ENCODE measurements at regions not wholly inside any gene's neighbourhood (a gene's known extent, or its start where the extent isn't known, plus 50 kb on each side); places are given as distances from the start of the nearest gene placed in this dataset.

GRCh38 chr5:136734628-136735027 is 369.3 kb upstream of the TRPC7 start:
- Histone ChIP-seq H3K9ac (no peak overlapping the region), H3K4me2 (no peak overlapping the region), H3K4me1 (ENCODE audit: control insufficient read depth in 1 of 2, insufficient read depth in 2 of 2, low read depth in 1 of 2, low read length in 1 of 2) (peaks cover 0 to 10% of the 10 kb centered on the region in 2 experiments; a peak in 2 of 4 replicates), H3F3A (replicated peaks; ENCODE audit: insufficient read depth) (peaks cover 2% of the 10 kb centered on the region), H3K27ac (ENCODE audit: low read depth in 2 of 2, low read length in 1 of 2) (no peak overlapping the region), H3K79me2 (ENCODE audit: insufficient read depth) (no peaks in the 10 kb centered on the region), H3K9me3 (no peaks in the 10 kb centered on the region), H3K9me2 (no peaks in the 10 kb centered on the region), H3K27me3 (ENCODE audit: insufficient read depth) (no peaks in the 10 kb centered on the region), H3K4me3 (ENCODE audit: low read depth in 2 of 2, low read length in 1 of 2) (no peak overlapping the region), H2AFZ (ENCODE audit: low read depth) (no peak overlapping the region), H3K36me3 (replicated peaks in 1 of 2; ENCODE audit: control insufficient read depth in 1 of 2, insufficient read depth in 2 of 2, low read length in 1 of 2) (no peaks in the 10 kb centered on the region), H4K20me1 (ENCODE audit: insufficient read depth) (no peaks in the 10 kb centered on the region)
- POLR2A ChIA-PET, result no interaction called here
- DNase-seq, result no peak
- CTCF ChIA-PET, result no interaction called here
- no peak for TF ChIP-seq EP300 (IDR thresholded peaks at IDR 0.05; ENCODE audit: borderline replicate concordance in 1 of 2, low read depth in 1 of 2, low read length in 1 of 2)
- TF ChIP-seq RFX5 (IDR thresholded peaks at IDR 0.05; ENCODE audit: low read length), result no peak
- no peak for TF ChIP-seq REST (IDR thresholded peaks at IDR 0.05; ENCODE audit: low read depth, low read length)
- no peak for TF ChIP-seq CHD2 (IDR thresholded peaks at IDR 0.05; ENCODE audit: low read length, partially characterized antibody)
- no peak for TF ChIP-seq GABPA (IDR thresholded peaks at IDR 0.05; ENCODE audit: low read depth)
- no peak for TF ChIP-seq MEF2A (IDR thresholded peaks at IDR 0.05; ENCODE audit: borderline replicate concordance, low read depth)
- no peak for TF ChIP-seq MAX (IDR thresholded peaks at IDR 0.05; ENCODE audit: low read depth)
- TF ChIP-seq, protein P1, sequence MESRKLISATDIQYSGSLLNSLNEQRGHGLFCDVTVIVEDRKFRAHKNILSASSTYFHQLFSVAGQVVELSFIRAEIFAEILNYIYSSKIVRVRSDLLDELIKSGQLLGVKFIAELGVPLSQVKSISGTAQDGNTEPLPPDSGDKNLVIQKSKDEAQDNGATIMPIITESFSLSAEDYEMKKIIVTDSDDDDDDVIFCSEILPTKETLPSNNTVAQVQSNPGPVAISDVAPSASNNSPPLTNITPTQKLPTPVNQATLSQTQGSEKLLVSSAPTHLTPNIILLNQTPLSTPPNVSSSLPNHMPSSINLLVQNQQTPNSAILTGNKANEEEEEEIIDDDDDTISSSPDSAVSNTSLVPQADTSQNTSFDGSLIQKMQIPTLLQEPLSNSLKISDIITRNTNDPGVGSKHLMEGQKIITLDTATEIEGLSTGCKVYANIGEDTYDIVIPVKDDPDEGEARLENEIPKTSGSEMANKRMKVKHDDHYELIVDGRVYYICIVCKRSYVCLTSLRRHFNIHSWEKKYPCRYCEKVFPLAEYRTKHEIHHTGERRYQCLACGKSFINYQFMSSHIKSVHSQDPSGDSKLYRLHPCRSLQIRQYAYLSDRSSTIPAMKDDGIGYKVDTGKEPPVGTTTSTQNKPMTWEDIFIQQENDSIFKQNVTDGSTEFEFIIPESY (IDR thresholded peaks at IDR 0.05; ENCODE audit: borderline replicate concordance, low read depth), result no peak
- TF ChIP-seq IRF3 (IDR thresholded peaks at IDR 0.05; ENCODE audit: low read depth, low read length), result no peak
- no peak for TF ChIP-seq USF2 (IDR thresholded peaks at IDR 0.05; ENCODE audit: borderline replicate concordance, low read depth, low read length)
- no peak for TF ChIP-seq TAF1 (IDR thresholded peaks at IDR 0.05; ENCODE audit: borderline replicate concordance, low read depth, low read length)
- WGBS (ENCODE audit: low lambda C conversion rate), result 31% methylated on average over 1 of the region's 1 CpG

Data from SK-N-SH (cell line).